ENCODE measurements at regions not wholly inside any gene's neighbourhood (a gene's known extent, or its start where the extent isn't known, plus 50 kb on each side); places are given as distances from the start of the nearest gene placed in this dataset.
"Not testable (repeated sequence)": the region's sequence is repeated elsewhere in the genome, so short reads cannot be mapped to it uniquely, and the experiment has no call there.

- ATAC-seq, result peak in 1 of 8 donors; percentile 30
- intact Hi-C loops (cut with DNase I), result no loop called here
- Histone ChIP-seq H3K4me3 (no peak overlapping the region), H3K27me3 (no peaks in the 10 kb centered on the region), H3K27ac (no peak overlapping the region), H3K4me1 (no peaks in the 10 kb centered on the region), H3K9me3 (peaks cover 0 to 24% (median 10%) of the 10 kb centered on the region in 11 donors), H3K36me3 (no peaks in the 10 kb centered on the region)
- no peak for TF ChIP-seq CTCF (IDR thresholded peaks at IDR 0.05)
- no peak for DNase-seq
- WGBS, 2 donors, result 89 to 97% methylated on average over 3 of the region's 3 CpGs
Observed at GRCh38 chr2:39838589-39838988, 59.5 kb upstream of the THUMPD2 start.

GRCh38 chr2:39837856-39838453 is 58.9 kb upstream of the THUMPD2 start:
- H3K4me1 ChIP-seq, result no peaks in the 10 kb centered on the region
- H3K27ac ChIP-seq, result no peak overlapping the region
- H3K36me3 ChIP-seq, result no peaks in the 10 kb centered on the region
- peak in 1 of 2 donors; percentile 10 for DNase-seq
- H3K27me3 ChIP-seq, result no peaks in the 10 kb centered on the region
- peak in 1 of 8 donors; percentile 49 for ATAC-seq
- 40% methylated on average over 6 of the region's 6 CpGs for WGBS, 2 donors
- H3K9me3 ChIP-seq, result peaks cover 0 to 24% (median 10%) of the 10 kb centered on the region in 11 donors
- intact Hi-C loops (cut with DNase I), result no loop called here
- peak; percentile 49 to 79 (median 66) for TF ChIP-seq CTCF (IDR thresholded peaks at IDR 0.05)
- no peak overlapping the region for H3K4me3 ChIP-seq

GRCh38 chr2:39836638-39837037 is 57.6 kb upstream of the THUMPD2 start:
- intact Hi-C loops (cut with DNase I), result no loop called here
- 84 to 87% methylated on average over 3 of the region's 3 CpGs for WGBS, 2 donors
- Histone ChIP-seq H3K4me1 (no peaks in the 10 kb centered on the region), H3K9me3 (peaks cover 0 to 24% (median 10%) of the 10 kb centered on the region in 11 donors), H3K27me3 (no peaks in the 10 kb centered on the region), H3K36me3 (no peaks in the 10 kb centered on the region), H3K27ac (no peak overlapping the region), H3K4me3 (no peak overlapping the region)
- DNase-seq (no peak), ATAC-seq (no peak)
- TF ChIP-seq CTCF (IDR thresholded peaks at IDR 0.05), result no peak

GRCh38 chr2:39834426-39834825 is 55.4 kb upstream of the THUMPD2 start:
- no peak for ATAC-seq
- 87 to 90% methylated on average over 2 of the region's 2 CpGs for WGBS, 2 donors
- no peak overlapping the region for H3K27ac ChIP-seq

GRCh38 chr2:39830610-39831009 is 51.6 kb upstream of the THUMPD2 start:
- ATAC-seq; H3K27me3 ChIP-seq; H3K4me3 ChIP-seq; H3K36me3 ChIP-seq; intact Hi-C loops (cut with DNase I); H3K4me1 ChIP-seq; DNase-seq; H3K27ac ChIP-seq; H3K9me3 ChIP-seq: not testable (repeated sequence)
- WGBS, 2 donors, result 75 to 78% methylated on average over 4 of the region's 4 CpGs

More at GRCh38 chr2:39834426-39834825, 55.4 kb upstream of the THUMPD2 start:
- no peaks in the 10 kb centered on the region for H3K27me3 ChIP-seq
- H3K36me3 ChIP-seq, result no peaks in the 10 kb centered on the region
- no peaks in the 10 kb centered on the region for H3K4me1 ChIP-seq
- DNase-seq, result no peak
- intact Hi-C loops (cut with DNase I), result no loop called here
- TF ChIP-seq CTCF (IDR thresholded peaks at IDR 0.05), result no peak
- no peak overlapping the region for H3K4me3 ChIP-seq
- peaks cover 0 to 24% (median 10%) of the 10 kb centered on the region in 11 donors for H3K9me3 ChIP-seq
